GM18511 (cell line): ENCODE measurements at regions not wholly inside any gene's neighbourhood (a gene's known extent, or its start where the extent isn't known, plus 50 kb on each side); places are given as distances from the start of the nearest gene placed in this dataset.

Source experiments
- ATAC-seq: cut with Tn5 transposase; IDR thresholded peaks from one replicate; pipeline ENCODE4 v1.9.1; 2021; ENCODE audit warnings: mild to moderate bottlenecking, moderate library complexity; ENCODE audit not compliant: unreplicated experiment

DNA sequence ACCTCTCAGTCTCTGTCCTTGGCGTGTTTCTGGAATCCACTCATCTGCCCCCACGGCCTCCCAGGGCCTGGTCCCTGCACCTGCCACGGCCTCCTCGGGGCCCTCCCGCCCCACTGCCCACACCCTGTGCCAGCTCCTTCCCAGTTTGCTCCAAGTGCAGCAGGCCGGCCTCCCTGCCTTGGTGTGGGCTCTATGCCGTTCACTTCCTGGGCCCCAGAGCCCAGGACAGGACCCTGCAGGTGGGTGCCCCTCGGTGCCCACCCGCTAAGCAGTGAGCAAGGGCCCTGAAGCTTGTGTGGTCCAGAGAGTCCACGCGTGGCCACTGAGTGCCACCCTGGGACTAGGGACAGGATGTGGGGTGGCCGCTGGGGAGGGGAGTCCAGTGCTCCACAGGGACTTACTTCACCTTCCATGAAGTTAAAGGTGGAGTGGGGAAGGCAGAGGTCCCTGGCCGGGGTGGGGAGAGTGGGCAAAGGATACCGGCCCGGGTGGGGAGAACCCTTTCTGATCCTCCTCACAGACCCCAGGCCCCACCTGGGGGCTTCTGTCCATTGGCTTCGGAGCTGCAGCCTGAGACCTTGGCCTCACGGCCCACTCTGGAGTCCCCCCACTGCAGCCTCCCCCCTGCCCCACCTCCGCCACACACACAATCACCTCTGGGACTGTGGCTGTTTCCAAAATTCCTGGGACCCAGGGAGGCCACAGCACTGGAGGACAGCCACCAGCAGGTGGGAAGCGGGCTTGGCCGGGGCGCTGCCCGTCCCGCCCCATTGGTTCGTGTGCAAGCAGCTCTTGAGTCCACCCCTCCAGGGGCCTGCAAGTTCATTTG is 60.0 kb upstream of the NKX1-1 start:
- ATAC-seq, result no peak

GRCh38 chr4:1465173-1466033 is 59.2 kb upstream of the NKX1-1 start:
- no peak for ATAC-seq

DNA sequence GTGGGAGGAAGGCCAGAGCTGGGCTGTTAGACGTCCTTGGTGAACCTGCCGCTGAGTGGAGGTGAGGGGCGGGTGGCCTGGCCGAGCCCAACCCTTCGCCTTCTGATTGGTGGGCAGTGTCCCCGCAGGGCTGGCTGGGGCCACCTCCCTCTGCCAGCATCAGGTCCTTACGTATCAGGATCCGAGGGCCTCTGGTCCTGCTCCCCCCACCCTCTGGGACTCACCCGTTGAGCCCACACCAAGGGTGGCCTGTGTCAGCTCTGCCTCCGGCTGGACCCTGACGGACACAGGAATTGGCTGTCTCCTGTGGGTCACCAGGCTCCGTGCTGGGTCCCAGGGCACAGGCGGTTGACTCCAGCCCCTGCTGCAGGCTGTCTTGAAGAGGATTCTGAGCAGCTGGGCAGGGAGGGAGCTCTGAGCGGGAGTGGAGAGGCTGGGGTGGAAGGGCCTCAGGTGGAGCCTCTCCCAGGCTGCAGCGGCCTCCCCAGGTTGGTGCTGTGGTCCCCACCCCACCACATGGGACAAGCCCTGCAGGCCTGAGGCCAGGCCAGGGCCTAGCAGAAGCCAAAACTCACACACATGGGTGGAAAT is 58.4 kb upstream of the NKX1-1 start:
- ATAC-seq, result no peak

- no peak for ATAC-seq
Observed at GRCh38 chr4:1463927-1464540, 57.8 kb upstream of the NKX1-1 start.

- no peak for ATAC-seq
Observed at GRCh38 chr4:1463088-1463926, 57.1 kb upstream of the NKX1-1 start.

GRCh38 chr4:1462768-1463075 is 56.5 kb upstream of the NKX1-1 start:
- ATAC-seq, result no peak

DNA sequence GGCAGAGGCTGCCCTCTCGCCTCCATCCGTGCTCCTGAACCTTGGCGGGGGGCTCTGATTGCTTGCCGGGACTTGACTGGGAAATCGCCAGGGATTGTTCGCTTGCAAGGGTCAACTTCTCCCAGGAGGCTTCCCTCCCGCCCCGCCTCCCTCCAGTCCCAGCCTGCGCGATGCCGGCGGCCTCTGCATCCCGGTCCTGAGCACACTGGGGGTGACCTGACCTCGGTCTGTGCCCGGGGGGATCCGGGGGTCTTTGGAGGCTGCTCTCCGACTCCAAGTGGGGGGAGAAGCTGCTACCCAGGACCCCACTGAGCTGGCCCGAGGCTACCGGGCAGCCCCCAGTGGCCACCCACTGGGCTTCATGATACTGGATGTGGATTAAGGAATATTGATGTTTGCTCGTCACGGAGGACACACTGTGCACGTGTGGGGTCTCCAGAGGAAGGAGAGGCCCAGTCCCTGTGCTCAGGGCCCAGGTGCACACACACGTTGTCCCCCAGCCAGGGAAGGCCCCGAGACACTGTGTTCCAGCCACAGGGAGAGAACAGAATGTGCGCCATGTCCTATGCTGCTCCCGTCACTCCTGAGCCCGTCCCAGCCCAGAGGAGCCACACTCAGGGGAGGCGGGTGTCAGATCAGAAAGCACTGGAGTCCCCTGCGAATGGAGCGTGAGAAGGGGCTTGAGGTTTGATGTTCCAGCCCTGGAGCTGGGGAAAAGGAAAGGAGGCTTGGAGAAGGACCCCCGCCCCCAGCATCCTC is 55.9 kb upstream of the NKX1-1 start:
- no peak for ATAC-seq

GRCh38 chr4:1460967-1461868 is 55.0 kb upstream of the NKX1-1 start:
- ATAC-seq, result no peak

GRCh38 chr4:1459722-1460511 is 53.7 kb upstream of the NKX1-1 start:
- no peak for ATAC-seq

- ATAC-seq, result no peak
Observed at GRCh38 chr4:1459081-1459721, 53.0 kb upstream of the NKX1-1 start.

DNA sequence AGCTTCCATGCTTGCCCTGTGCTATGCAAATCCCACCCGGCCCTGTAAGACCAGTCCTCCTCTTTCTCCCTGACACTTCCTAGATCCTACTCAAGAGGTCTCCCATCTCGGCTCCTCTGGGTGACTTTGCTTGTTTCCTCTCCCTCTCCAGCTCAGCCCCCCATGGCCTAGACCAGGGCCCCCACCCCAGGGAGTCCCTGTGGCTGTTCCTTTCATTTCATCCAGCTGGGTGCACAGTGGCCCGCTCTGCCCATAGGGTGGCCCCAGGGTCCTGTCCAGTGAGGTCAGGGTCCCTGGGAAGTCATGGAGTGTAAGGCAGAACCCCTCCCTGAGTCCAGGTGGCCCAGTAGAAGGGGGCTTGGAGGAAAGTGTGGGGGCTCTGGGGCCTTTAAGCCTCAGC is 52.3 kb upstream of the NKX1-1 start:
- ATAC-seq, result no peak
